WTC11 (cell line): ENCODE measurements at regions not wholly inside any gene's neighbourhood (a gene's known extent, or its start where the extent isn't known, plus 50 kb on each side); places are given as distances from the start of the nearest gene placed in this dataset.

ENCODE experiments used
- ATAC-seq: fragments of 200-7000 bp; cut with Tn5 transposase; 2 replicates; pipeline ENCODE4 v1.10.0; 2021; ENCODE audit warnings: mild to moderate bottlenecking, moderate library complexity
- CTCF ChIA-PET: fragments of 300-600 bp; sonication (Branson Sonifier 250); formaldehyde crosslinking; loops from one replicate; lab custom pipeline; 2021; ENCODE audit warnings: antibody characterized with exemption; lab: Charles Lee
- POLR2A ChIA-PET: fragments of 350-600 bp; sonication (Branson Sonifier 250); formaldehyde crosslinking; loops from one replicate; lab custom pipeline; 2021; ENCODE audit warnings: antibody characterized with exemption; lab: Charles Lee
- DNase-seq: peaks from one replicate; pipeline ENCODE4 v3.0.0; 2021; ENCODE audit warnings: low spot score
- H3K27ac Mint-ChIP-seq: 2 replicates; pipeline ENCODE4 v1.8.0; 2021; ENCODE audit warnings: mixed read lengths
- H3K27me3 Mint-ChIP-seq: 2 replicates; pipeline ENCODE4 v1.8.0; 2021; ENCODE audit warnings: low read depth, mild to moderate bottlenecking, moderate library complexity, mixed read lengths
- H3K36me3 Mint-ChIP-seq: 2 replicates; pipeline ENCODE4 v1.8.0; 2021; ENCODE audit warnings: mixed read lengths
- H3K4me1 Mint-ChIP-seq: 2 replicates; pipeline ENCODE4 v1.8.0; 2022; ENCODE audit warnings: mixed read lengths
- H3K4me3 Mint-ChIP-seq: 2 replicates; pipeline ENCODE4 v1.8.0; 2021; ENCODE audit warnings: mild to moderate bottlenecking, moderate library complexity, mixed read lengths
- H3K9me3 Mint-ChIP-seq: 2 replicates; pipeline ENCODE4 v1.8.0; 2021; ENCODE audit warnings: mixed read lengths
- AFF4 ChIP-seq: sonication (generic); formaldehyde crosslinking; IDR thresholded peaks from 2 replicates; pipeline ENCODE4 v1.8.1; 2023; ENCODE audit warnings: mild to moderate bottlenecking, missing genetic modification reagents, borderline replicate concordance
- ATF3 ChIP-seq: sonication (generic); formaldehyde crosslinking; conservative IDR thresholded peaks from 2 replicates; pipeline ENCODE4 v1.8.1; 2022; ENCODE audit warnings: mild to moderate bottlenecking, missing genetic modification reagents
- EMX1 ChIP-seq: fragments of 250-450 bp; sonication (Bioruptor Pico); IDR thresholded peaks from 2 replicates; pipeline ENCODE4 v1.8.0; 2021; ENCODE audit warnings: mild to moderate bottlenecking
- IRF1 ChIP-seq: sonication (generic); formaldehyde crosslinking; IDR thresholded peaks from 2 replicates; pipeline ENCODE4 v1.8.0; 2023; ENCODE audit warnings: missing genetic modification reagents
- MLX ChIP-seq: sonication (generic); formaldehyde crosslinking; IDR thresholded peaks from 2 replicates; pipeline ENCODE4 v1.8.1; 2023; ENCODE audit warnings: mild to moderate bottlenecking, missing genetic modification reagents, moderate library complexity
- NR3C1 ChIP-seq: sonication (generic); formaldehyde crosslinking; conservative IDR thresholded peaks from 2 replicates; pipeline ENCODE4 v1.8.1; 2023; ENCODE audit warnings: low read depth, mild to moderate bottlenecking, missing genetic modification reagents
- OVOL2 ChIP-seq: fragments of 250-450 bp; sonication (Bioruptor Pico); IDR thresholded peaks from 2 replicates; pipeline ENCODE4 v1.9.0; 2021; ENCODE audit warnings: mild to moderate bottlenecking, borderline replicate concordance
- PRRX2 ChIP-seq: fragments of 250-450 bp; sonication (Bioruptor Pico); IDR thresholded peaks from 2 replicates; pipeline ENCODE4 v1.8.0; 2021; ENCODE audit warnings: mild to moderate bottlenecking
- RORB ChIP-seq: fragments of 250-450 bp; sonication (Bioruptor Pico); IDR thresholded peaks from 2 replicates; pipeline ENCODE4 v1.9.0; 2021; ENCODE audit warnings: mild to moderate bottlenecking
- SOX15 ChIP-seq: fragments of 250-450 bp; sonication (Bioruptor Pico); IDR thresholded peaks from 2 replicates; pipeline ENCODE4 v1.9.0; 2021; ENCODE audit warnings: mild to moderate bottlenecking
- TCF7 ChIP-seq: sonication (generic); formaldehyde crosslinking; IDR thresholded peaks from 2 replicates; pipeline ENCODE4 v1.8.0; 2022; ENCODE audit warnings: mild to moderate bottlenecking, low read depth, missing genetic modification reagents, moderate library complexity
- ZBTB21 ChIP-seq: sonication (generic); formaldehyde crosslinking; IDR thresholded peaks from 2 replicates; pipeline ENCODE4 v1.8.1; 2023; ENCODE audit warnings: mild to moderate bottlenecking, missing genetic modification reagents, borderline replicate concordance
- ZBTB43 ChIP-seq: sonication (generic); formaldehyde crosslinking; IDR thresholded peaks from 2 replicates; pipeline ENCODE4 v1.8.1; 2023; ENCODE audit warnings: mild to moderate bottlenecking, missing genetic modification reagents
- ZNF263 ChIP-seq: sonication (generic); formaldehyde crosslinking; IDR thresholded peaks from 2 replicates; pipeline ENCODE4 v1.8.1; 2022; ENCODE audit warnings: low read depth, mild to moderate bottlenecking, moderate library complexity, missing genetic modification reagents
- ZNF317 ChIP-seq: sonication (generic); formaldehyde crosslinking; IDR thresholded peaks from 2 replicates; pipeline ENCODE4 v1.8.1; 2023; ENCODE audit warnings: low read depth, mild to moderate bottlenecking, moderate library complexity, missing genetic modification reagents, borderline replicate concordance
- ZNF512 ChIP-seq: sonication (generic); formaldehyde crosslinking; IDR thresholded peaks from 2 replicates; pipeline ENCODE4 v1.8.1; 2022; ENCODE audit warnings: missing genetic modification reagents, borderline replicate concordance
- ZNF532 ChIP-seq: fragments of 250-450 bp; sonication (Bioruptor Pico); IDR thresholded peaks from 2 replicates; pipeline ENCODE4 v1.9.0; 2021; ENCODE audit warnings: mild to moderate bottlenecking, borderline replicate concordance

GRCh38 chr10:62964026-62964425 is 147.9 kb upstream of the EGR2 start:
- DNase-seq (no peak), ATAC-seq (no peak)
- Mint-ChIP-seq H3K27ac (no peak overlapping the region), H3K36me3 (no peaks in the 10 kb centered on the region), H3K4me1 (peaks cover 10% of the 10 kb centered on the region), H3K4me3 (no peak overlapping the region), H3K27me3 (no peaks in the 10 kb centered on the region), H3K9me3 (peaks cover 11% of the 10 kb centered on the region)
- ChIA-PET POLR2A (interaction anchor here (0.5 kb wide), 1 partner anchor 440 kb away, joined by 3 read pairs; no protein-coding TSS in a partner anchor), CTCF (no interaction called here)
- TF ChIP-seq OVOL2 (CRISPR knock-in tag), result no peak
- TF ChIP-seq ZNF263 (CRISPR knock-in tag), result no peak
- TF ChIP-seq ZNF317, result no peak
- no peak for TF ChIP-seq MLX (CRISPR knock-in tag)
- TF ChIP-seq SOX15 (CRISPR knock-in tag), result no peak
- no peak for TF ChIP-seq NR3C1
- TF ChIP-seq ZNF532 (CRISPR knock-in tag), result no peak
- no peak for TF ChIP-seq AFF4 (CRISPR knock-in tag)

GRCh38 chr10:62961951-62962523 is 145.9 kb upstream of the EGR2 start:
- H3K9me3 Mint-ChIP-seq, result peaks cover 11% of the 10 kb centered on the region
- H3K36me3 Mint-ChIP-seq, result no peaks in the 10 kb centered on the region
- peaks cover 10% of the 10 kb centered on the region for H3K4me1 Mint-ChIP-seq
- no peak overlapping the region for H3K4me3 Mint-ChIP-seq
- POLR2A ChIA-PET, result interaction anchor here (0.6 to 0.8 kb wide), 2 partner anchors 38 to 197 kb away, joined by 3 read pairs; no protein-coding TSS in a partner anchor
- DNase-seq (no peak), ATAC-seq (peak; percentile 62)
- CTCF ChIA-PET, result interaction anchor here (1.0 to 1.3 kb wide), 2 partner anchors 21 to 143 kb away, joined by 3 read pairs; no protein-coding TSS in a partner anchor
- no peaks in the 10 kb centered on the region for H3K27me3 Mint-ChIP-seq
- H3K27ac Mint-ChIP-seq, result no peak overlapping the region
- TF ChIP-seq ZBTB21 (no peak), ATF3 (CRISPR knock-in tag) (no peak), IRF1 (CRISPR knock-in tag) (no peak), AFF4 (CRISPR knock-in tag) (no peak), EMX1 (no peak), ZBTB43 (CRISPR knock-in tag) (no peak), ZNF263 (CRISPR knock-in tag) (no peak), PRRX2 (CRISPR knock-in tag) (no peak), RORB (CRISPR knock-in tag) (no peak), TCF7 (CRISPR knock-in tag) (no peak), ZNF512 (no peak)
